Neural cell (in vitro differentiated cells): ENCODE measurements at regions not wholly inside any gene's neighbourhood (a gene's known extent, or its start where the extent isn't known, plus 50 kb on each side); places are given as distances from the start of the nearest gene placed in this dataset.

ENCODE experiments used
- H2AFZ ChIP-seq: fragments of 200-600, 300-800 bp; sonication (generic), shearing (Covaris generic); 2 replicates; pipeline ENCODE4 v1.6.0; 2014; ENCODE audit warnings: low read depth, mild to moderate bottlenecking, antibody characterized with exemption, low read length, moderate library complexity
- H3F3A ChIP-seq: fragments of 200-600 bp; shearing (Covaris generic); 2 replicates; pipeline ENCODE4 v1.6.1; 2016; ENCODE audit warnings: mild to moderate bottlenecking, moderate library complexity, mixed read lengths, antibody characterized with exemption, low read length; ENCODE audit not compliant: insufficient read depth, poor library complexity, severe bottlenecking
- H3K27ac ChIP-seq: fragments of 200-600, 300-800 bp; sonication (generic), shearing (Covaris generic); 2 replicates; pipeline ENCODE4 v1.5.1; 2014; ENCODE audit warnings: mild to moderate bottlenecking, low read length, moderate library complexity
- H3K27me3 ChIP-seq: fragments of 300-800, 200-600 bp; sonication (generic), shearing (Covaris generic); 2 replicates; pipeline ENCODE4 v1.6.0; 2014; ENCODE audit warnings: mild to moderate bottlenecking, low read depth, low read length, moderate library complexity; ENCODE audit not compliant: insufficient read depth
- H3K36me3 ChIP-seq: fragments of 300-800, 200-600 bp; sonication (generic), shearing (Covaris generic); 2 replicates; pipeline ENCODE4 v1.5.1; 2014; ENCODE audit warnings: mild to moderate bottlenecking, antibody characterized with exemption, low read length, moderate library complexity; ENCODE audit not compliant: insufficient read depth
- H3K4me2 ChIP-seq: fragments of 300-800, 200-600 bp; sonication (generic), shearing (Covaris generic); 2 replicates; pipeline ENCODE4 v1.6.0; 2014; ENCODE audit warnings: mild to moderate bottlenecking, low read length
- H3K4me3 ChIP-seq: fragments of 300-800, 200-600 bp; sonication (generic), shearing (Covaris generic); 2 replicates; pipeline ENCODE4 v1.5.1; 2014; ENCODE audit warnings: mild to moderate bottlenecking, low read length, moderate library complexity
- H3K79me2 ChIP-seq: fragments of 200-600 bp; shearing (Covaris generic); replicated peaks from 2 replicates; pipeline ENCODE4 v1.6.0; 2014; ENCODE audit warnings: mild to moderate bottlenecking, low read length, moderate library complexity; ENCODE audit not compliant: insufficient read depth
- H3K9ac ChIP-seq: fragments of 300-800, 200-600 bp; sonication (generic), shearing (Covaris generic); 2 replicates; pipeline ENCODE4 v1.6.1; 2016; ENCODE audit warnings: mild to moderate bottlenecking, low read length, mixed read lengths
- H3K9me2 ChIP-seq: fragments of 200-600 bp; shearing (Covaris generic); 2 replicates; pipeline ENCODE4 v1.6.1; 2016; ENCODE audit warnings: mild to moderate bottlenecking, low read length, mixed read lengths; ENCODE audit not compliant: insufficient read depth
- H3K9me3 ChIP-seq: fragments of 200-600, 300-800 bp; sonication (generic), shearing (Covaris generic); 2 replicates; pipeline ENCODE4 v1.6.1; 2016; ENCODE audit warnings: mild to moderate bottlenecking, mixed run types, low read length, moderate library complexity, mixed read lengths
- H4K20me1 ChIP-seq: fragments of 200-600 bp; shearing (Covaris generic); 2 replicates; pipeline ENCODE4 v1.6.1; 2016; ENCODE audit warnings: mild to moderate bottlenecking, mixed run types; ENCODE audit not compliant: insufficient read depth
- CTCF ChIP-seq: fragments of 450-650 bp; IDR thresholded peaks from 2 replicates; pipeline ENCODE4 v1.5.1; 2014; ENCODE audit warnings: antibody characterized with exemption, mild to moderate bottlenecking, moderate library complexity; ENCODE audit not compliant: poor library complexity, severe bottlenecking
- EP300 ChIP-seq: fragments of 450-650 bp; conservative IDR thresholded peaks from 2 replicates; pipeline ENCODE4 v1.6.1; 2014; ENCODE audit warnings: antibody characterized with exemption, mild to moderate bottlenecking, moderate library complexity; ENCODE audit not compliant: poor library complexity, severe bottlenecking
- EZH2 ChIP-seq: fragments of 200-600, 300-800 bp; shearing (Covaris generic), sonication (generic); IDR thresholded peaks from 2 replicates; pipeline ENCODE4 v1.6.1; 2014; ENCODE audit warnings: antibody characterized with exemption, low read length, borderline replicate concordance, mild to moderate bottlenecking; ENCODE audit not compliant: insufficient read depth, poor library complexity, severe bottlenecking
- MXI1 ChIP-seq: fragments of 450-650 bp; conservative IDR thresholded peaks from 2 replicates; pipeline ENCODE4 v1.6.1; 2014; ENCODE audit warnings: antibody characterized with exemption, mild to moderate bottlenecking; ENCODE audit not compliant: poor library complexity, severe bottlenecking
- RAD21 ChIP-seq: fragments of 450-650 bp; conservative IDR thresholded peaks from 2 replicates; pipeline ENCODE4 v1.6.1; 2014; ENCODE audit warnings: antibody characterized with exemption, mild to moderate bottlenecking, moderate library complexity
- REST ChIP-seq: IDR thresholded peaks from 2 replicates; pipeline ENCODE4 v1.6.1; 2012; ENCODE audit warnings: borderline replicate concordance
- SMC3 ChIP-seq: fragments of 450-650 bp; conservative IDR thresholded peaks from 2 replicates; pipeline ENCODE4 v1.6.1; 2014; ENCODE audit warnings: antibody characterized with exemption, mild to moderate bottlenecking, moderate library complexity; ENCODE audit not compliant: poor library complexity
- TAF1 ChIP-seq: IDR thresholded peaks from 2 replicates; pipeline ENCODE4 v1.6.1; 2012; ENCODE audit warnings: low read depth

DNA sequence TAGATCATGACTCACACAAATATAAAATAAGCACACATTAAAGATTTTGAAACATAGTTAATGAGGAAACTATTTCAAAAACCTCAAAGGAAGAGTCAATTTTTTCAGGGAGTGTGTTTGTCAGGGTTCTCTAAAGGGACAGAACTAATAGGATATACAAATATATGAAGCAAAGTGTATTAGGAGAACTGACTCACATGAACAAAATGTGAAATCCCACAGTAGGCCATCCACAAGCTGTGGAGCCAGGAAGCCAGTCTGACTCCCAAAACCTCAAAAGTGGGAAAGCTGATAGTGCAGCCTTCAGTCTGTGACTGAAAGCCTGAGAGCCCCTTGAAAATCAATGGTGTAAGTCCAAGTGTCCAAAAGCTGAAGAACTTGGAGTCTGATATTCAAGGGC, 898.0 kb upstream of the EYS start:
- Histone ChIP-seq H4K20me1 (no peaks in the 10 kb centered on the region), H3F3A (no peaks in the 10 kb centered on the region), H3K79me2 (no peaks in the 10 kb centered on the region), H3K27ac (no peak overlapping the region), H3K27me3 (no peaks in the 10 kb centered on the region), H3K9me3 (no peaks in the 10 kb centered on the region), H3K4me3 (no peak overlapping the region), H3K9ac (no peak overlapping the region), H3K4me2 (no peak overlapping the region), H3K9me2 (no peaks in the 10 kb centered on the region), H3K36me3 (no peaks in the 10 kb centered on the region), H2AFZ (no peak overlapping the region)
- TF ChIP-seq MXI1 (no peak), RAD21 (no peak), CTCF (no peak), EP300 (no peak), EZH2 (no peak), TAF1 (no peak)

DNA sequence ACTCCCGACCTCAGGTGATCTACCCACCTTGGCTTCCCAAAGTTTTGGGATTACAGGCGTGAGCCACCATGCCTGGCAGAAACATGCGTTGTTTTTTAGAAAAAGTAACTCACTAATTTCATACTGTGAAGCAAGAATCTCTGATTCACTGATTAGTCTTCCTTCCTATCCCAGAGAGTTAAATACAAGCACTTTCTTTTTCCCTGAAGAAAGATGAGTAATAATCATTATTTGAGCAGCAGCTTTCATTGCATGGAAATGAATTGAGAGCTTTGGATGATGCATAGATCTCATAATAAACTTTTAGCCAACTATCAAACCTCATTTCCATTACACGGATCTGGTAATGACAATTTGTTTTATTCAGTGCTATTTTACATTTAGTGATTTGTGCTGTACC, 892.5 kb upstream of the EYS start:
- Histone ChIP-seq H3K27ac (no peak overlapping the region), H2AFZ (no peak overlapping the region), H3K27me3 (no peaks in the 10 kb centered on the region), H3F3A (no peaks in the 10 kb centered on the region), H3K9ac (no peak overlapping the region), H3K79me2 (no peaks in the 10 kb centered on the region), H3K36me3 (no peaks in the 10 kb centered on the region), H3K4me3 (no peak overlapping the region), H3K9me2 (no peaks in the 10 kb centered on the region), H3K4me2 (no peak overlapping the region), H3K9me3 (no peaks in the 10 kb centered on the region), H4K20me1 (no peaks in the 10 kb centered on the region)
- TF ChIP-seq CTCF (no peak), TAF1 (no peak), SMC3 (no peak), REST (no peak), EP300 (no peak), EZH2 (no peak), RAD21 (no peak)
